Osteocyte (in vitro differentiated cells): ENCODE measurements at regions not wholly inside any gene's neighbourhood (a gene's known extent, or its start where the extent isn't known, plus 50 kb on each side); places are given as distances from the start of the nearest gene placed in this dataset.

Experiments used
- DNase-seq: peaks from one replicate; pipeline ENCODE4 v3.0.0; 2021; ENCODE audit warnings: mixed read lengths; ENCODE audit not compliant: unreplicated experiment; ENCODE audit errors: extremely low spot score
- H3K27ac Mint-ChIP-seq: one replicate; pipeline ENCODE4 v1.8.0; 2021; ENCODE audit warnings: mild to moderate bottlenecking, mixed read lengths; ENCODE audit not compliant: unreplicated experiment
- H3K27me3 Mint-ChIP-seq: one replicate; pipeline ENCODE4 v1.8.0; 2021; ENCODE audit warnings: mixed read lengths; ENCODE audit not compliant: unreplicated experiment
- H3K36me3 Mint-ChIP-seq: one replicate; pipeline ENCODE4 v1.8.0; 2021; ENCODE audit warnings: mixed read lengths; ENCODE audit not compliant: unreplicated experiment
- H3K4me1 Mint-ChIP-seq: one replicate; pipeline ENCODE4 v1.8.0; 2021; ENCODE audit warnings: mixed read lengths; ENCODE audit not compliant: unreplicated experiment
- H3K4me3 Mint-ChIP-seq: one replicate; pipeline ENCODE4 v1.8.0; 2021; ENCODE audit warnings: mild to moderate bottlenecking, moderate library complexity, mixed read lengths; ENCODE audit not compliant: unreplicated experiment
- H3K9me3 Mint-ChIP-seq: one replicate; pipeline ENCODE4 v1.8.0; 2021; ENCODE audit warnings: mixed read lengths; ENCODE audit not compliant: unreplicated experiment
- TF ChIP-seq, protein P1 (sequence below): fragments of 200-600 bp; sonication (generic); IDR thresholded peaks from 2 replicates; pipeline ENCODE4 v1.5.0; 2021; ENCODE audit warnings: antibody characterized with exemption, mild to moderate bottlenecking, moderate library complexity

- TF ChIP-seq, protein P1, sequence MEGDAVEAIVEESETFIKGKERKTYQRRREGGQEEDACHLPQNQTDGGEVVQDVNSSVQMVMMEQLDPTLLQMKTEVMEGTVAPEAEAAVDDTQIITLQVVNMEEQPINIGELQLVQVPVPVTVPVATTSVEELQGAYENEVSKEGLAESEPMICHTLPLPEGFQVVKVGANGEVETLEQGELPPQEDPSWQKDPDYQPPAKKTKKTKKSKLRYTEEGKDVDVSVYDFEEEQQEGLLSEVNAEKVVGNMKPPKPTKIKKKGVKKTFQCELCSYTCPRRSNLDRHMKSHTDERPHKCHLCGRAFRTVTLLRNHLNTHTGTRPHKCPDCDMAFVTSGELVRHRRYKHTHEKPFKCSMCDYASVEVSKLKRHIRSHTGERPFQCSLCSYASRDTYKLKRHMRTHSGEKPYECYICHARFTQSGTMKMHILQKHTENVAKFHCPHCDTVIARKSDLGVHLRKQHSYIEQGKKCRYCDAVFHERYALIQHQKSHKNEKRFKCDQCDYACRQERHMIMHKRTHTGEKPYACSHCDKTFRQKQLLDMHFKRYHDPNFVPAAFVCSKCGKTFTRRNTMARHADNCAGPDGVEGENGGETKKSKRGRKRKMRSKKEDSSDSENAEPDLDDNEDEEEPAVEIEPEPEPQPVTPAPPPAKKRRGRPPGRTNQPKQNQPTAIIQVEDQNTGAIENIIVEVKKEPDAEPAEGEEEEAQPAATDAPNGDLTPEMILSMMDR: no peak
- Mint-ChIP-seq H3K4me3 (no peak overlapping the region), H3K27me3 (no peaks in the 10 kb centered on the region), H3K36me3 (no peaks in the 10 kb centered on the region), H3K27ac (no peak overlapping the region), H3K9me3 (no peaks in the 10 kb centered on the region), H3K4me1 (no peaks in the 10 kb centered on the region)
- DNase-seq: no peak
These were observed 167.1 kb upstream of the CIBAR2 start for GRCh38 chr16:85279402-85279801.

- no peak for DNase-seq
- no peaks in the 10 kb centered on the region for H3K27me3 Mint-ChIP-seq
- TF ChIP-seq, protein P1: no peak
- no peaks in the 10 kb centered on the region for H3K36me3 Mint-ChIP-seq
- no peak overlapping the region for H3K27ac Mint-ChIP-seq
- H3K4me1 Mint-ChIP-seq: no peaks in the 10 kb centered on the region
- no peak overlapping the region for H3K4me3 Mint-ChIP-seq
- no peaks in the 10 kb centered on the region for H3K9me3 Mint-ChIP-seq
These were observed 167.7 kb upstream of the CIBAR2 start for GRCh38 chr16:85279825-85280545.

GRCh38 chr16:85281181-85281580 is 168.9 kb upstream of the CIBAR2 start:
- no peak overlapping the region for H3K27ac Mint-ChIP-seq
- H3K27me3 Mint-ChIP-seq: no peaks in the 10 kb centered on the region
- H3K4me3 Mint-ChIP-seq: no peak overlapping the region
- no peaks in the 10 kb centered on the region for H3K9me3 Mint-ChIP-seq
- DNase-seq: no peak
- no peaks in the 10 kb centered on the region for H3K36me3 Mint-ChIP-seq
- TF ChIP-seq, protein P1: no peak
- H3K4me1 Mint-ChIP-seq: peaks cover 4% of the 10 kb centered on the region

GRCh38 chr16:85282842-85283241 is 170.6 kb upstream of the CIBAR2 start:
- no peaks in the 10 kb centered on the region for H3K9me3 Mint-ChIP-seq
- H3K4me1 Mint-ChIP-seq: peaks cover 19% of the 10 kb centered on the region
- no peak overlapping the region for H3K27ac Mint-ChIP-seq
- no peak overlapping the region for H3K4me3 Mint-ChIP-seq
- no peak for DNase-seq
- TF ChIP-seq, protein P1: no peak
- H3K36me3 Mint-ChIP-seq: no peaks in the 10 kb centered on the region
- no peaks in the 10 kb centered on the region for H3K27me3 Mint-ChIP-seq

- H3K27me3 Mint-ChIP-seq: no peaks in the 10 kb centered on the region
- TF ChIP-seq, protein P1: no peak
- no peaks in the 10 kb centered on the region for H3K9me3 Mint-ChIP-seq
- no peak overlapping the region for H3K4me3 Mint-ChIP-seq
- H3K36me3 Mint-ChIP-seq: no peaks in the 10 kb centered on the region
- no peak overlapping the region for H3K27ac Mint-ChIP-seq
- H3K4me1 Mint-ChIP-seq: peaks cover 19% of the 10 kb centered on the region
- DNase-seq: no peak
These were observed 171.2 kb upstream of the CIBAR2 start for GRCh38 chr16:85283305-85284050.
